A673 (cell line): ENCODE measurements at regions not wholly inside any gene's neighbourhood (a gene's known extent, or its start where the extent isn't known, plus 50 kb on each side); places are given as distances from the start of the nearest gene placed in this dataset.

Source experiments
- BruUV-seq: library from RNA; stranded (reverse); fragments of 400-500 nt; replicated peaks from 2 replicates; lab custom pipeline; 2021; lab: Mats Ljungman, UMichigan
- CTCF ChIA-PET: fragments of 300-600 bp; sonication (Branson Sonifier 250); formaldehyde crosslinking; loops from one replicate; lab custom pipeline; 2022; ENCODE audit warnings: antibody characterized with exemption; lab: Charles Lee
- POLR2A ChIA-PET: fragments of 300-600 bp; sonication (Branson Sonifier 250); formaldehyde crosslinking; loops from one replicate; lab custom pipeline; 2022; ENCODE audit warnings: antibody characterized with exemption; ENCODE audit not compliant: low non-redundant PET; lab: Charles Lee
- DNase-seq: peaks from one replicate; pipeline ENCODE4 v3.0.0-alpha.2; 2015; ENCODE audit warnings: low spot score
- H3K27ac ChIP-seq: fragments of 200-600 bp; sonication (generic); 2 replicates; pipeline ENCODE4 v1.5.1; 2016; ENCODE audit warnings: mixed run types, low read depth, mild to moderate bottlenecking, mixed read lengths, antibody characterized with exemption, low read length; ENCODE audit not compliant: poor library complexity, severe bottlenecking
- H3K27me3 ChIP-seq: fragments of 200-600 bp; sonication (generic); replicated peaks from 2 replicates; pipeline ENCODE4 v1.6.1; 2017; ENCODE audit warnings: mixed run types, low read depth, mild to moderate bottlenecking, mixed read lengths, antibody characterized with exemption, low read length; ENCODE audit not compliant: insufficient read depth, poor library complexity
- H3K36me3 ChIP-seq: fragments of 200-600 bp; sonication (generic); 2 replicates; pipeline ENCODE4 v1.6.1; 2016; ENCODE audit warnings: mixed run types, mild to moderate bottlenecking, mixed read lengths, antibody characterized with exemption, low read length; ENCODE audit not compliant: insufficient read depth, poor library complexity, severe bottlenecking
- H3K4me1 ChIP-seq: fragments of 200-600 bp; sonication (generic); 2 replicates; pipeline ENCODE4 v1.6.1; 2017; ENCODE audit warnings: mixed run types, mild to moderate bottlenecking, mixed read lengths, antibody characterized with exemption, low read length; ENCODE audit not compliant: insufficient read depth, poor library complexity, severe bottlenecking
- H3K4me3 ChIP-seq: fragments of 200-600 bp; sonication (generic); 2 replicates; pipeline ENCODE4 v1.5.1; 2016; ENCODE audit warnings: low read depth, mixed run types, mild to moderate bottlenecking, mixed read lengths, low read length; ENCODE audit not compliant: poor library complexity, severe bottlenecking
- H3K9me3 ChIP-seq: fragments of 200-600 bp; sonication (generic); 2 replicates; pipeline ENCODE4 v1.6.1; 2016; ENCODE audit warnings: mixed run types, low read depth, mild to moderate bottlenecking, mixed read lengths, antibody characterized with exemption, low read length; ENCODE audit not compliant: poor library complexity, severe bottlenecking
- EZH2 ChIP-seq: fragments of 200-600 bp; sonication (generic); IDR thresholded peaks from 2 replicates; pipeline ENCODE4 v1.6.1; 2017; ENCODE audit warnings: borderline replicate concordance, low read depth, mild to moderate bottlenecking, mixed read lengths, antibody characterized with exemption, low read length; ENCODE audit not compliant: poor library complexity, severe bottlenecking
- intact Hi-C: fragments of 100-400 bp; cut with micrococcal nuclease; formaldehyde crosslinking; loops from one replicate; pipeline ENCODE4 v1.10.0; 2022; ENCODE audit not compliant: unreplicated experiment
- TF ChIP-seq, protein P1 (sequence below): fragments of 300-800, 200-600 bp; sonication (generic); conservative IDR thresholded peaks from 2 replicates; pipeline ENCODE4 v1.5.1; 2017; ENCODE audit warnings: low read depth, mild to moderate bottlenecking, antibody characterized with exemption, low read length, moderate library complexity, mixed read lengths

DNA sequence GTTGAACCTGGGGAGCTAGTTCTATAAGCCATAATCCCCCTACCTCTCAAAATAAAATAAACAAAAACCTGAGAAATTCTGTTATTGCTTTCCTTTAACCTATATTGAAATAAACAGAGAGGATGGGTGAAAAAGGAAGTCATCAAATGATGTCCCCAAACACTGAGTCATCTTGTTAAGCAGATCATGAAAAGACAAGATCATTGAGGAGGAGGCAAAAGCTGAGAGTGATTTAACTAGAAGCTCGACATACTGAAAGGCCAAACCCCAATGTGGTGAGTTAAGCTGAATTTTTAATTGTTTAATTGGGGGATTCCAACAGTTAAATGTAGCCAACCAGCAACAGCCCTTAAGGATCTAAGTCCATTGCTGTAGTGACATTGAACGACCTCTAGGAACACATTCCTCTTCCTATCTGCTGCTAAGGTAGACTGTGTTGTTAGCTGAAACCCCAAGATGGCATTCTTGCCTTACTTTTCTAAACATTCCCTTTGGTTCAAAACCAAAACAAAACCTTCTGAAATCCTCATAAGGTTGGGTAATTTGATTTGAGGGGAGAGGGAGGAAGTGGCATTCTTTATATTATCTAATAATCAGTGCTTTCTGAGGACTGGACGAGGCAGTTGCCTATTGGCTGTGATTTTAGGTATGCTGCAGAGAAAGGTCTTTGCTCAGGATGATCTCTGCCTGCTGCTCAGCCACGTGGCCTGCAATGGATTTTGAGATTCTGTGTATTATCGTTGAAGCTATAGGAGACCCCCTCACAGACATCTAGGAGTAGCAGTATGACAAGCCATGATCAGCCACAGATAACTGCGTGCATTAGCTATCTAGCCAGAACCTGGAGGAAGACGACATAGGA is 62.7 kb upstream of the BNIP2 start:
- H3K4me1 ChIP-seq = no peaks in the 10 kb centered on the region
- BruUV-seq = no TSS peak
- TF ChIP-seq, protein P1, sequence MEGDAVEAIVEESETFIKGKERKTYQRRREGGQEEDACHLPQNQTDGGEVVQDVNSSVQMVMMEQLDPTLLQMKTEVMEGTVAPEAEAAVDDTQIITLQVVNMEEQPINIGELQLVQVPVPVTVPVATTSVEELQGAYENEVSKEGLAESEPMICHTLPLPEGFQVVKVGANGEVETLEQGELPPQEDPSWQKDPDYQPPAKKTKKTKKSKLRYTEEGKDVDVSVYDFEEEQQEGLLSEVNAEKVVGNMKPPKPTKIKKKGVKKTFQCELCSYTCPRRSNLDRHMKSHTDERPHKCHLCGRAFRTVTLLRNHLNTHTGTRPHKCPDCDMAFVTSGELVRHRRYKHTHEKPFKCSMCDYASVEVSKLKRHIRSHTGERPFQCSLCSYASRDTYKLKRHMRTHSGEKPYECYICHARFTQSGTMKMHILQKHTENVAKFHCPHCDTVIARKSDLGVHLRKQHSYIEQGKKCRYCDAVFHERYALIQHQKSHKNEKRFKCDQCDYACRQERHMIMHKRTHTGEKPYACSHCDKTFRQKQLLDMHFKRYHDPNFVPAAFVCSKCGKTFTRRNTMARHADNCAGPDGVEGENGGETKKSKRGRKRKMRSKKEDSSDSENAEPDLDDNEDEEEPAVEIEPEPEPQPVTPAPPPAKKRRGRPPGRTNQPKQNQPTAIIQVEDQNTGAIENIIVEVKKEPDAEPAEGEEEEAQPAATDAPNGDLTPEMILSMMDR = peak; percentile 41
- no peak for TF ChIP-seq EZH2
- peak; percentile 23 for DNase-seq
- H3K9me3 ChIP-seq = no peaks in the 10 kb centered on the region
- peaks cover 19% of the 10 kb centered on the region for H3K27me3 ChIP-seq
- H3K27ac ChIP-seq = no peak overlapping the region
- intact Hi-C loops = no loop called here
- ChIA-PET POLR2A (no interaction called here), CTCF (no interaction called here)
- H3K4me3 ChIP-seq = no peak overlapping the region
- no peaks in the 10 kb centered on the region for H3K36me3 ChIP-seq

DNA sequence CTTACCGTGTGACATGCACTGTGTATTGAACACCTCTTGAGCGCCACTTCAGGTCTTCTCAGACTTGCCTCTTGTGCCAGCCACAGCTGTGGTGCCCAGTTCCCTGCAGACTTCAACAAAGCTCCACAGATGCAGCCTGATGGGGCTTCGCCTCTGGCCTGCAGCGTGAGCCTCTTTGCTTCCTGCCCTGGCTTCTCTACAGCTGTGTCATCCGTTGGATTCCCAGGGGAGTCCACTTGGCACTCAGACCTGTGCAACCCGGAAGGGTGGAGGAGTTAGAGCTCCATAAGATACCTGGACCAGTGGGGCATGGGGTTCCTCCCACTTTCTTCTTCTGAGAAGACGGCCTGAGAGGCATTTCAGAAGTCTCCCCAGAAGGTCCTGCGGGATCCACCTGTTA is 57.7 kb upstream of the BNIP2 start:
- no TSS peak for BruUV-seq
- H3K4me1 ChIP-seq = no peaks in the 10 kb centered on the region
- peaks cover 9% of the 10 kb centered on the region for H3K9me3 ChIP-seq
- DNase-seq = peak; percentile 12
- no peaks in the 10 kb centered on the region for H3K36me3 ChIP-seq
- no peak overlapping the region for H3K27ac ChIP-seq
- ChIA-PET POLR2A (no interaction called here), CTCF (no interaction called here)
- H3K4me3 ChIP-seq = no peak overlapping the region
- TF ChIP-seq EZH2 = no peak
- TF ChIP-seq, protein P1 = no peak
- intact Hi-C loops = no loop called here
- H3K27me3 ChIP-seq = peaks cover 11% of the 10 kb centered on the region

DNA sequence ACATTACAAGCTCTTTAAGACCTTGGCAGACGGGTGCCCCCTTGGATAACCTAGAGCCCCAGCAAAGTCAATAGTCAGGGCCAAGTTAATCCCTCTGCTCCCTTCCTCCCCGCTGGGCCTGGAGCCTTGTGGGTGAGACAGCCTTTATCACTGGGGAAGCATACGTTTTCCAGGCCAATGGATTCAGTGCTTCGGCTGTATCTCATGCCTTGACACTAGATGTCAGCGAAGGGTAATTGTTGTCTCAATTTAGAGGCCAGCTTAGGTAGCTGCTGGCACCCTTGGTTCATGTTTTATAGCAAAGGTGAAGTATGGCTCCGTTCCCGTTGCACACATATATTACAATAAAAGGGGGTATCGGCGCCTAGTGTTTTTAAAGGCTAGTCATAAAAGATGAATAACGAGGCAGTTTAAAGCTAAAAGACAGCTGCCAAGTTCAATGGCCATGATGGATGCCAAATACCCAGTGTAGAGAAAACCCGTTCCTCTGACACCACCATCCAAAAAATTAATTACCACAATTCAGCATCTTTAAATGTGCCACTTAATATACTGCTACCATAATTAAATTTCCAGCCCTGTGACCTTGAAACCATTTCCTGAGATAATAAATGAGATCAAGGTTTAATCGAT is 52.3 kb upstream of the BNIP2 start:
- TF ChIP-seq, protein P1 = peak; percentile 44
- TF ChIP-seq EZH2 = no peak
- H3K4me1 ChIP-seq = no peaks in the 10 kb centered on the region
- BruUV-seq = no TSS peak
- H3K27me3 ChIP-seq = peaks cover 4% of the 10 kb centered on the region
- intact Hi-C loops = no loop called here
- ChIA-PET POLR2A (no interaction called here), CTCF (no interaction called here)
- no peak overlapping the region for H3K4me3 ChIP-seq
- H3K36me3 ChIP-seq = no peaks in the 10 kb centered on the region
- H3K9me3 ChIP-seq = peaks cover 9% of the 10 kb centered on the region
- H3K27ac ChIP-seq = no peak overlapping the region
- DNase-seq = peak; percentile 55
